ENCODE measurements at regions not wholly inside any gene's neighbourhood (a gene's known extent, or its start where the extent isn't known, plus 50 kb on each side); places are given as distances from the start of the nearest gene placed in this dataset.

DNA sequence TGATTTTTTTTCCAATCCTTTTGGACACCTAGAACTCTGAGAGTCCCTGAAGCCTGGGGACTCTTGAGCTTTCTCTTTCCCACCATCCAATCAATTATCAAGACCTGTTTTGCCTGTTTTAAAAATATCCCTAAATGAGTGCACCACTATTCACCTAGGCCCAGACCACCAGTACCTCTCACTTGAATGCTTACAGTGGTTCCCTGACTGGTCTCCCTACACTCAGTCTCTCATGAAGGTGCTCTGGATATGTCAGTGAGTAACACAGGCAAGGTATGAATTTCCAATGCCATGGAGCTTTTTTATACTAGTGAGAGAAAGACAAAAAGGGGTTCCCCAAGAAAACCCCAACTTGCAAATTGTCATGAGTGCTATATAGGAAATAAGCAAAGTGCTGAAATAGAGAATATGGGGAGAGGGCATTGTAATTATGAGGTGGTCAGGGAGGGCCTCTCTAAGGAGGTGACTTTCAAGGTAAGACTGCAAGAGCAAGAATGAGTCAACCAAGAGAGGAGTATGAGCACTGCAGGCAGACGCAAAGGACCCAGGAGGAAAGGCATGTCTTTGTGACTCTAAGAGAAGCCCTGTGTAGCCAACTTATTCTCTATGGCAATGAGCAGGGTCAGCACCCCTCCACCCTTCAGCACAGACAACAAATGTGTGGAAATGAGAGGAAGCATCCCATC lies 85.3 kb upstream of the MBIP start:
- CTCF ChIA-PET: no interaction called here
- DNase-seq: no peak

DNA sequence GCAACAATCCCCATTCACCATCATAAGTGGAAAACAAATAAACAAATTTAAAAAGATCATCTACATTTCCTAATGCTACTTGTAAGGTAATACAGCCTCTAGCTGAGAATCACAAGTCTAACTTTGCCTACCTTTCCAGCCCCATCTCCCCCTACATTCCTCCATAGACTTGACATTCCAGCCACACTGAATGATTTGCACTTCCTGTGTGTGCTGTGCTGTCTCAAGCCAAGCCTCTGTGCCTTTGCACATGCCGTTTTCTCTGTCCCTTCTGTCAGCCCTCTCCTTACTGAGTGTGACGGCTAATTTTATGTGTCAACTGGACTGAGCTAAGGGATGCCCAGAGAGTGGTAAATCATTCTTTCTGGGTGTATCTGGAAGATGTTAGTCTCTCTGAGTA lies 82.4 kb upstream of the MBIP start:
- DNase-seq (no peak), ATAC-seq (ENCODE audit: poor library complexity) (no peak)
- TF ChIP-seq, protein P1, sequence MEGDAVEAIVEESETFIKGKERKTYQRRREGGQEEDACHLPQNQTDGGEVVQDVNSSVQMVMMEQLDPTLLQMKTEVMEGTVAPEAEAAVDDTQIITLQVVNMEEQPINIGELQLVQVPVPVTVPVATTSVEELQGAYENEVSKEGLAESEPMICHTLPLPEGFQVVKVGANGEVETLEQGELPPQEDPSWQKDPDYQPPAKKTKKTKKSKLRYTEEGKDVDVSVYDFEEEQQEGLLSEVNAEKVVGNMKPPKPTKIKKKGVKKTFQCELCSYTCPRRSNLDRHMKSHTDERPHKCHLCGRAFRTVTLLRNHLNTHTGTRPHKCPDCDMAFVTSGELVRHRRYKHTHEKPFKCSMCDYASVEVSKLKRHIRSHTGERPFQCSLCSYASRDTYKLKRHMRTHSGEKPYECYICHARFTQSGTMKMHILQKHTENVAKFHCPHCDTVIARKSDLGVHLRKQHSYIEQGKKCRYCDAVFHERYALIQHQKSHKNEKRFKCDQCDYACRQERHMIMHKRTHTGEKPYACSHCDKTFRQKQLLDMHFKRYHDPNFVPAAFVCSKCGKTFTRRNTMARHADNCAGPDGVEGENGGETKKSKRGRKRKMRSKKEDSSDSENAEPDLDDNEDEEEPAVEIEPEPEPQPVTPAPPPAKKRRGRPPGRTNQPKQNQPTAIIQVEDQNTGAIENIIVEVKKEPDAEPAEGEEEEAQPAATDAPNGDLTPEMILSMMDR (IDR thresholded peaks at IDR 0.05): no peak
- H3K27me3 ChIP-seq (ENCODE audit: control insufficient read depth in 1 of 2, insufficient read depth in 2 of 2, low read length in 2 of 2): peaks cover 0 to 7% of the 10 kb centered on the region in 2 experiments
- no peak overlapping the region for H3K27ac ChIP-seq (ENCODE audit: low read depth in 1 of 2, low read length in 2 of 2)
- H3K4me3 Mint-ChIP-seq: no peak overlapping the region
- H3K27me3 Mint-ChIP-seq: peaks cover 41% of the 10 kb centered on the region
- ChIA-PET POLR2A (no interaction called here), CTCF (no interaction called here)
- H3K4me1 Mint-ChIP-seq (ENCODE audit: low read depth): no peaks in the 10 kb centered on the region
- H3K4me3 ChIP-seq (ENCODE audit: low read length): no peak overlapping the region
- H3K9me3 ChIP-seq (ENCODE audit: control insufficient read depth in 1 of 2, insufficient read depth in 1 of 2, low read length in 2 of 2): no peaks in the 10 kb centered on the region
- no peaks in the 10 kb centered on the region for H3K4me1 ChIP-seq (ENCODE audit: insufficient read depth, low read length)
- no peaks in the 10 kb centered on the region for H3K9me3 Mint-ChIP-seq
- no peaks in the 10 kb centered on the region for H3K36me3 Mint-ChIP-seq (ENCODE audit: low read depth)
- no peak overlapping the region for H3K27ac Mint-ChIP-seq
- H3K36me3 ChIP-seq (ENCODE audit: insufficient read depth, low read length): no peaks in the 10 kb centered on the region
- intact Hi-C loops (cut with DNase I, micrococcal nuclease): no loop called here

More for the DNA sequence above, 85.3 kb upstream of the MBIP start:
- Mint-ChIP-seq H3K4me1 (ENCODE audit: low read depth) (no peaks in the 10 kb centered on the region), H3K9me3 (no peaks in the 10 kb centered on the region), H3K4me3 (no peak overlapping the region), H3K27ac (no peak overlapping the region), H3K36me3 (ENCODE audit: low read depth) (no peaks in the 10 kb centered on the region), H3K27me3 (peaks cover 52% of the 10 kb centered on the region)
- no peaks in the 10 kb centered on the region for H3K36me3 ChIP-seq (ENCODE audit: insufficient read depth, low read length)
- no peak overlapping the region for H3K4me3 ChIP-seq (ENCODE audit: low read length)
- TF ChIP-seq, protein P1 (IDR thresholded peaks at IDR 0.05): no peak
- H3K27me3 ChIP-seq (ENCODE audit: control insufficient read depth in 1 of 2, insufficient read depth in 2 of 2, low read length in 2 of 2): peaks cover 7% of the 10 kb centered on the region in 2 experiments
- intact Hi-C loops (cut with DNase I, micrococcal nuclease): no loop called here
- no peak overlapping the region for H3K27ac ChIP-seq (ENCODE audit: low read depth in 1 of 2, low read length in 2 of 2)
- no peaks in the 10 kb centered on the region for H3K4me1 ChIP-seq (ENCODE audit: insufficient read depth, low read length)
- ATAC-seq (ENCODE audit: poor library complexity): no peak
- POLR2A ChIA-PET: no interaction called here
- no peaks in the 10 kb centered on the region for H3K9me3 ChIP-seq (ENCODE audit: control insufficient read depth in 1 of 2, insufficient read depth in 1 of 2, low read length in 2 of 2)

DNA sequence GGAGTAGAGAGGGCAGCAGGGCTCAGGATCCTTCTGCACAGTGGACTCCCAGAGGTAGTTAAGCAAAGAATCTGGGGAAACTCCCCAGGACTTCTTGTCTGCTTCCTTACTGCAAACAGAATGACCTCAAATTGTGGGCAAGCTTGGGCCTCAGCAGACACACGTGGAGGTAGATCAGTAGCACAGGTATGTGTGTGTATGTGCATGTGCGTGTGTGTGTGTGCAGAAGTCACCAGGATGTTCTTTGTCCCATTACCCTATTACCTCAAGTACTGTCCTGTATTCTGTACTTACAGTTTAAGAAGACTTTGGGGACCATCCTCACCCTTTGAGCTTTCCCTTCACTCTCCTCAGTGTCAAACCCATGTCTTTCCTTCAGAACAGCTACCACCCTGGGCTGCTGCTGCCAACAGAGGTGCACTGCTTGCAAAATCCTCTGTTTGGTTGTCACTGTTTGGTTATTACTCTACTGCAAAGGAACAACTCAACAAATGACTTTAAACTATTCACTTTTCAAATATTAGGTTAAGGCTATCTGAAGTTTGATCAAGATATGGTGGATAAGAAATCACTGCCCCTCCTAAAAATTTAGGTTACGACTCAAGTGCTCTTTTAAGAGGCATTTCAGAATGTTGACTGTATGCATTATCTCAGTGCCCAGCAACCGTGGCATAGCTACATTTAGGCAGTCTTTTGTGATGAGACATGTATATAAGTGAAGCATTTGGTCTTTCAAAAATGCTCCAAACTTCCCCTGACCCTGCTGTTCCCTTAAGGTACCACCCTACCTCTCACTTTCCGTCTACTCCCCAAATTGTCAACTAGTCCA lies 78.2 kb upstream of the MBIP start:
- Histone ChIP-seq H3K36me3 (ENCODE audit: insufficient read depth, low read length) (no peaks in the 10 kb centered on the region), H3K9me3 (ENCODE audit: control insufficient read depth in 1 of 2, insufficient read depth in 1 of 2, low read length in 2 of 2) (no peaks in the 10 kb centered on the region), H3K4me3 (ENCODE audit: low read length) (no peak overlapping the region), H3K27me3 (ENCODE audit: control insufficient read depth in 1 of 2, insufficient read depth in 2 of 2, low read length in 2 of 2) (no peaks in the 10 kb centered on the region), H3K4me1 (ENCODE audit: insufficient read depth, low read length) (no peaks in the 10 kb centered on the region), H3K27ac (ENCODE audit: low read depth in 1 of 2, low read length in 2 of 2) (no peak overlapping the region)
- no peak overlapping the region for H3K27ac Mint-ChIP-seq
- no peak for DNase-seq
- H3K36me3 Mint-ChIP-seq (ENCODE audit: low read depth): no peaks in the 10 kb centered on the region
- peaks cover 20% of the 10 kb centered on the region for H3K27me3 Mint-ChIP-seq
- H3K4me1 Mint-ChIP-seq (ENCODE audit: low read depth): no peaks in the 10 kb centered on the region
- TF ChIP-seq, protein P1 (IDR thresholded peaks at IDR 0.05): no peak
- no peak for ATAC-seq (ENCODE audit: poor library complexity)
- no peak overlapping the region for H3K4me3 Mint-ChIP-seq
- intact Hi-C loops (cut with DNase I, micrococcal nuclease): no loop called here
- ChIA-PET POLR2A (no interaction called here), CTCF (no interaction called here)
- no peaks in the 10 kb centered on the region for H3K9me3 Mint-ChIP-seq
